Body of pancreas (tissue), 4 donors: ENCODE measurements at regions not wholly inside any gene's neighbourhood (a gene's known extent, or its start where the extent isn't known, plus 50 kb on each side); places are given as distances from the start of the nearest gene placed in this dataset.

Experiments
- ATAC-seq: fragments of 150-250 bp; one replicate; pipeline ENCODE4 v1.9.1; 2016
- DNase-seq, 4 donors: peaks; one replicate each; pipeline ENCODE4 v3.0.0-alpha.2; 2019
- H3K27ac ChIP-seq, 4 donors: fragments of 200-600 bp; sonication (generic); 1 replicate in 3 of 4; 2 replicates in 1 of 4; pipeline versions ENCODE4 v1.5.1 to v1.6.1; 2016 to 2019; ENCODE audit warnings: mild to moderate bottlenecking in 1 of 4, mixed read lengths in 1 of 4, moderate library complexity in 1 of 4
- H3K27me3 ChIP-seq, 2 donors: fragments of 200-600 bp; sonication (generic); one replicate each; pipeline ENCODE4 v1.6.0; 2016; ENCODE audit warnings: mild to moderate bottlenecking in 1 of 2
- H3K36me3 ChIP-seq, 2 donors: fragments of 200-600 bp; sonication (generic); replicated peaks in 1 of 2; 2 replicates each; pipeline ENCODE4 v1.5.1; 2016; ENCODE audit warnings: low read depth in 2 of 2; ENCODE audit not compliant: insufficient read depth in 1 of 2
- H3K4me1 ChIP-seq: fragments of 200-600 bp; sonication (generic); one replicate; pipeline ENCODE4 v1.6.0; 2016
- H3K4me3 ChIP-seq, 2 donors: fragments of 200-600 bp; sonication (generic); 1 replicate in 1 of 2; 2 replicates in 1 of 2; pipeline ENCODE4 v1.5.1; 2016 to 2019
- H3K9me3 ChIP-seq, 3 donors: fragments of 200-600 bp; sonication (generic); 1 replicate in 2 of 3; 2 replicates in 1 of 3; pipeline ENCODE4 v1.5.1; 2016
- POLR2A ChIP-seq, 3 donors: fragments of 450-650 bp; IDR thresholded peaks; one replicate each; pipeline ENCODE4 v1.6.1; 2016; ENCODE audit warnings: antibody characterized with exemption in 3 of 3, mild to moderate bottlenecking in 2 of 3
- WGBS, 2 donors: methylation state at CpG; one replicate each; pipeline ENCODE4 v1.1.5; 2017; 5-methylcytosine and 5-hydroxymethylcytosine counted together
- intact Hi-C: fragments of 100-400 bp; cut with DNase I; formaldehyde crosslinking; loops from one replicate; pipeline ENCODE4 v1.15.1; 2023
- TF ChIP-seq, protein P1 (sequence below), 7 experiments: fragments of 450-650 bp in 4 of 7; fragments of 200-600 bp in 3 of 7; sonication (generic) in 3 of 7; IDR thresholded peaks; one replicate each; pipeline ENCODE4 v1.5.1; 2016 to 2019; ENCODE audit warnings: antibody characterized with exemption in 7 of 7

DNA sequence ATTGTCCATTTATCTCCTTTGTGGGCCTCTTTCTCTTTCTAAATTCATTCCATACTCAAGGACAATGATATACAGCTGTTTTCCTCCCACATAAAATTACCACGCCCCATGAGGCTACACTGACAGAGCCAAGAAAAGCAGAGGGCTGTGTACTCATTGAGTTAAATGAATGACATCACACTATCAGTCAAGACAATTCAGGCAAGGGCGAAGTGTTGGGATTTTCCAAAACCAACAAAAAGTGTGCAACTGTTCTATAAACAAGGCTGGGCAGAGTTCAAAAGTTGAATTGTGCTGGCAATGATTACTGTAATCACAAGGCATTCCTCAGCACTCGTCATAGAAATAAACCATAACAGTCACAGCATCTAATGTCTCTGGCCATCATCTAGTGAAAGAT lies 799.6 kb upstream of the DIAPH2 start:
- H3K9me3 ChIP-seq = no peaks in the 10 kb centered on the region
- H3K4me3 ChIP-seq = no peak overlapping the region
- no peaks in the 10 kb centered on the region for H3K36me3 ChIP-seq
- no peak for ATAC-seq
- peak in 1 of 4 donors; percentile 3 for DNase-seq
- no peaks in the 10 kb centered on the region for H3K27me3 ChIP-seq
- no peak overlapping the region for H3K27ac ChIP-seq
- intact Hi-C loops = no loop called here
- no peaks in the 10 kb centered on the region for H3K4me1 ChIP-seq
- TF ChIP-seq POLR2A (IDR thresholded peaks at IDR 0.05) = no peak
- TF ChIP-seq, protein P1, sequence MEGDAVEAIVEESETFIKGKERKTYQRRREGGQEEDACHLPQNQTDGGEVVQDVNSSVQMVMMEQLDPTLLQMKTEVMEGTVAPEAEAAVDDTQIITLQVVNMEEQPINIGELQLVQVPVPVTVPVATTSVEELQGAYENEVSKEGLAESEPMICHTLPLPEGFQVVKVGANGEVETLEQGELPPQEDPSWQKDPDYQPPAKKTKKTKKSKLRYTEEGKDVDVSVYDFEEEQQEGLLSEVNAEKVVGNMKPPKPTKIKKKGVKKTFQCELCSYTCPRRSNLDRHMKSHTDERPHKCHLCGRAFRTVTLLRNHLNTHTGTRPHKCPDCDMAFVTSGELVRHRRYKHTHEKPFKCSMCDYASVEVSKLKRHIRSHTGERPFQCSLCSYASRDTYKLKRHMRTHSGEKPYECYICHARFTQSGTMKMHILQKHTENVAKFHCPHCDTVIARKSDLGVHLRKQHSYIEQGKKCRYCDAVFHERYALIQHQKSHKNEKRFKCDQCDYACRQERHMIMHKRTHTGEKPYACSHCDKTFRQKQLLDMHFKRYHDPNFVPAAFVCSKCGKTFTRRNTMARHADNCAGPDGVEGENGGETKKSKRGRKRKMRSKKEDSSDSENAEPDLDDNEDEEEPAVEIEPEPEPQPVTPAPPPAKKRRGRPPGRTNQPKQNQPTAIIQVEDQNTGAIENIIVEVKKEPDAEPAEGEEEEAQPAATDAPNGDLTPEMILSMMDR (IDR thresholded peaks at IDR 0.05) = no peak
- 28 to 40% methylated on average over 3 of the region's 3 CpGs for WGBS, 2 donors

DNA sequence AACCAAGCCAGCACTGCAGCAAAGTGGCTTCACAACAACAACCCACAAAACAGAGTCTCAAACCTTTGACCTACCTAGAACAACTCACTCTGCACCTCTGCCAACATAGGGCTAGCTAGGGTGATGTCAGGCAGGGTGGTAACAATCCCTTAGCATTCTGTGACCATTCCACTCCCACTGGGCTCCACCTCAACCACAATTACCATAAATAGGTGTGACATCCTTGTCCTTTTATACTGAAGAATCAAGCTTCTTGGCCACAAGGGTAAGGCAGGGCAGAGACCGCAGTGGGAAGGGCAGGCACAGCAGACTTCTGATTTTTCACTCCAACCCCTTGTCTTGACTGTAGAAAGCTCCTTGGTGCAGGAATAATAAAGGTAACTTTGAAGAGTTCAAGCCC lies 795.4 kb upstream of the DIAPH2 start:
- no peaks in the 10 kb centered on the region for H3K4me1 ChIP-seq
- TF ChIP-seq, protein P1 (IDR thresholded peaks at IDR 0.05) = no peak
- TF ChIP-seq POLR2A (IDR thresholded peaks at IDR 0.05) = no peak
- intact Hi-C loops = no loop called here
- 67 to 70% methylated on average over 1 of the region's 1 CpG for WGBS, 2 donors
- DNase-seq = no peak
- H3K27me3 ChIP-seq = no peaks in the 10 kb centered on the region
- no peak overlapping the region for H3K4me3 ChIP-seq
- H3K27ac ChIP-seq = no peak overlapping the region
- H3K9me3 ChIP-seq = no peaks in the 10 kb centered on the region
- ATAC-seq = no peak
- no peaks in the 10 kb centered on the region for H3K36me3 ChIP-seq

DNA sequence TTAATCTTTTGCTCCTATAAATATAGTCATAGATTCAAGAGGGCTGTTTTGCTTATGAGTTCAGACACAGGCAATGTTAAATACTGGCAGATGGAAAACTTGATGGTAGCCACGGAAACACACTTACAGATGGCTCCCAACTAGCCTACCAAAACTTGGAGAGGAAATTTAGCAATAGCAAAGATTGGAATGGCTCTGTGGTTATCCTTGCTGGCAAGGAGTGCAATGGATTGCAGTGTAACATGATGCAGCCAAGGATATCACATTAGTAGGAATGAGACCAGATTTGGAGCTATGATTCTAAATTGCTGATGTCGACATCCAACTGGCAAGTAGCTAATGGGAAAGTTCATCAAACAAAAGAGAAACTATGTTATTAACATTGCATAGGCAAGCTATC lies 791.0 kb upstream of the DIAPH2 start:
- no peak overlapping the region for H3K27ac ChIP-seq
- peak in 1 of 4 donors; percentile 3 for DNase-seq
- no peaks in the 10 kb centered on the region for H3K9me3 ChIP-seq

DNA sequence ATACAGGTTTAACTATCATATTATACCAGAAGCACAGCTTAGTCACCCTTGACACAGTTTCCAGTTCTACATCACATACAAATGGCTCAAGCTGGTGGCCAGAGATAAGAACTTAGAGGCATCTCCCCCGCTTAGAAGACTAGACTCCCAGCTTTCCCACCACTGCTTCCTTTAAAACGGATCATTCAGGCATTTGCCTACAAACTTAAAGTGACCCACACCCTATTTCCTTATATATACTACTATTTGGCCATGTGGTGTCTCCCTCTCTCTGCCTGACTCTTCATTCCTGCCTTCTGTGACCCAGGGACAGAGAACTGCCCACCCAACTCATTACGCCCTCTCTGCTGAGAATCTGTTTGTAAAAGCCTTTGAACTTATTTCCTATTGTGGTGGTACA lies 781.2 kb upstream of the DIAPH2 start:
- Histone ChIP-seq H3K27ac (no peak overlapping the region), H3K4me1 (no peaks in the 10 kb centered on the region), H3K27me3 (no peaks in the 10 kb centered on the region), H3K36me3 (no peaks in the 10 kb centered on the region), H3K4me3 (no peak overlapping the region), H3K9me3 (no peaks in the 10 kb centered on the region)
- ATAC-seq (no peak), DNase-seq (no peak)
- TF ChIP-seq, protein P1 (IDR thresholded peaks at IDR 0.05) = no peak
- no peak for TF ChIP-seq POLR2A (IDR thresholded peaks at IDR 0.05)
- 23 to 27% methylated on average over 3 of the region's 3 CpGs for WGBS, 2 donors
- intact Hi-C loops = no loop called here

More for the DNA sequence above, 791.0 kb upstream of the DIAPH2 start:
- ATAC-seq = peak; percentile 27
- Histone ChIP-seq H3K4me3 (no peak overlapping the region), H3K36me3 (no peaks in the 10 kb centered on the region), H3K4me1 (no peaks in the 10 kb centered on the region), H3K27me3 (no peaks in the 10 kb centered on the region)
- intact Hi-C loops = no loop called here
- TF ChIP-seq, protein P1 (IDR thresholded peaks at IDR 0.05) = no peak
- TF ChIP-seq POLR2A (IDR thresholded peaks at IDR 0.05) = no peak
- 36 to 62% methylated on average over 2 of the region's 2 CpGs for WGBS, 2 donors

DNA sequence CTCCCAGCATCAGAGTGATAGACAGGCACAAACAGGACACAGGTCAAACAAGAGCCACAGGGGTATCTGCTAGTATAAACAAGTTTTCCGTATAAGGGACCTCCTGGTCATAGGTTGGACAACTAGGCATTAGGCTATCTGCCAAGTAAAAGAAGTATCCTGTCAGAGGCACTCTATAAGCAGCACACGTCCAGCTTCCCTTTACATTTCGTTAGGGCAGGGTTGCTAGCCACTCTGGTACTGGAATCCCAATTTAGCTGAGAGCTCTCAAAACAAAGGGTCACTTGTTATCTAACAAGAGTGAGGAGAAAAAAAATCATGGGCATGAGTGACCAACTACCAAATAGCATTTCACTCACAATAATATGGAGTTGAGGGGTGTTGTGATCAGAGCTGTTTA lies 780.7 kb upstream of the DIAPH2 start:
- Histone ChIP-seq H3K4me1 (no peaks in the 10 kb centered on the region), H3K36me3 (no peaks in the 10 kb centered on the region), H3K27ac (no peak overlapping the region), H3K4me3 (no peak overlapping the region), H3K27me3 (no peaks in the 10 kb centered on the region), H3K9me3 (no peaks in the 10 kb centered on the region)
- no peak for TF ChIP-seq POLR2A (IDR thresholded peaks at IDR 0.05)
- TF ChIP-seq, protein P1 (IDR thresholded peaks at IDR 0.05) = no peak
- DNase-seq (no peak), ATAC-seq (no peak)
- 12 to 18% methylated on average over 3 of the region's 3 CpGs for WGBS, 2 donors
- intact Hi-C loops = no loop called here
